GM18951 (cell line): ENCODE measurements at regions not wholly inside any gene's neighbourhood (a gene's known extent, or its start where the extent isn't known, plus 50 kb on each side); places are given as distances from the start of the nearest gene placed in this dataset.

Source experiments
- POLR2A ChIP-seq: IDR thresholded peaks from 4 replicates; pipeline ENCODE4 v1.6.1; 2011; ENCODE audit warnings: mild to moderate bottlenecking; ENCODE audit not compliant: insufficient read length, insufficient read depth; ENCODE audit errors: extremely low read depth
- in situ Hi-C: fragments of 300-500 bp; cut with MboI; formaldehyde crosslinking; loops from one replicate; pipeline ENCODE4 v1.12.0; 2022; ENCODE audit warnings: low sequenced_read_pairs, mixed read lengths, inconsistent platforms; ENCODE audit not compliant: unreplicated experiment

GRCh38 chr15:66953523-66954229, 111.7 kb upstream of the SMAD3 start:
- TF ChIP-seq POLR2A, result no peak
- in situ Hi-C loops, result loop anchor here (10.0 kb wide), 1 partner anchor 341 kb away; no protein-coding TSS in a partner anchor

DNA sequence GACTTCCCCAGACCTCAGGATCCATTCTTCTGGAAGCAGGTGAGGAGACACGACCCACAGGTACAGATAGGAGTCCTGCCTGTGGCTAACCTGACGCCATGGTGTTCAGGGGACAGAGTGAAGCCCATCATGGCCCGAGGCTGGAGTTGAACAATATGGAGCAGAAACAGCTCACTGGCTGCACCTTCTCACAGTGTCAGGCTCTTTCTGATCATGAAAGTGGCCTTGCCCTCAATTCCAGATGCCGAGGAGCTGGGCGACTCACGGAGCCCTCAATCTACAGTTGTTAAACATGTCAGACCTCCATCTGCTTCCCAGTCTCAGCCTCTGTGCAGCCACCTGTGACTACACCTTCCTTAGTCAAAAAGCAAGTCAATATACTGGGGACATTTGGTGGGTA, 110.8 kb upstream of the SMAD3 start:
- in situ Hi-C loops, result loop anchor here (10.0 kb wide), 1 partner anchor 340 kb away; no protein-coding TSS in a partner anchor
- TF ChIP-seq POLR2A, result no peak

GRCh38 chr15:66955001-66955516, 110.3 kb upstream of the SMAD3 start:
- TF ChIP-seq POLR2A, result no peak
- in situ Hi-C loops, result loop anchor here (10.0 kb wide), 1 partner anchor 340 kb away; no protein-coding TSS in a partner anchor

DNA sequence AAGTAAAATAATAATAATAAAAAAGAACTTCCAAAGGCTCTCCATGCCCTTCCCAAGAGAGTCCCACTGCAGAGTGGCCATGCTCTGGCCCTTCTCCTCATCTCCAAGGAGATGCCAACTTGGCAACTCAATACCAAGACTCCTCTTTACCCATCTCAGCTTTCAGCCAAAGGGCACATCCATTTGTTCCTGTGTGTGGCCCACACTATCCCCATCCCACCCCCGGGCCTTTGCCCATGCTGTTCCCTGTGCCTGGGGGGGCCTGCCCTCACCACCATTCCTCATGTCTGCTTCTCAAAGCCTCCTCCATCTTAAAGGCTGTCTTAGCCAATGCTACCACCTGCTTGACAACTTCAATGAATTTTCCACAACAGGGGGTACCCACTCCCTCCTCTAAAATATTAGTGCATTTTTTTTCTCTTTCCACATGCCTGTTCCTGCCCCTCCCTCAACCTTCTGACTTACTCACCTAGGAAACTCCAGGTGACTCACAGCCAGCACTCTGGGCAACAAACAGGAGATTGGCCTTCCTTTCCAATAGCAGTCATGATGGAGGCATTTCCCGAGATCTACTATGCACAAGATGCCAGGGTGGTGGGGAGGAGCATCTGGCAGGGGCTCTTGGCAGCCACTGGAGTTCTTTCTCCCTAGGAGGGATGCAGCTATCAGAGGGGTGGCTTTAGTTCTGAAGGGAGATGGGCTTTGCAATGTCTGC, 109.4 kb upstream of the SMAD3 start:
- in situ Hi-C loops, result loop anchor here (10.0 kb wide), 1 partner anchor 339 kb away; no protein-coding TSS in a partner anchor
- no peak for TF ChIP-seq POLR2A

GRCh38 chr15:66956672-66957430, 108.6 kb upstream of the SMAD3 start:
- TF ChIP-seq POLR2A, result no peak
- in situ Hi-C loops, result loop anchor here (10.0 kb wide), 1 partner anchor 338 kb away; no protein-coding TSS in a partner anchor

GRCh38 chr15:66957431-66957720, 108.0 kb upstream of the SMAD3 start:
- no peak for TF ChIP-seq POLR2A
- in situ Hi-C loops, result loop anchor here (10.0 kb wide), 1 partner anchor 337 kb away; no protein-coding TSS in a partner anchor

DNA sequence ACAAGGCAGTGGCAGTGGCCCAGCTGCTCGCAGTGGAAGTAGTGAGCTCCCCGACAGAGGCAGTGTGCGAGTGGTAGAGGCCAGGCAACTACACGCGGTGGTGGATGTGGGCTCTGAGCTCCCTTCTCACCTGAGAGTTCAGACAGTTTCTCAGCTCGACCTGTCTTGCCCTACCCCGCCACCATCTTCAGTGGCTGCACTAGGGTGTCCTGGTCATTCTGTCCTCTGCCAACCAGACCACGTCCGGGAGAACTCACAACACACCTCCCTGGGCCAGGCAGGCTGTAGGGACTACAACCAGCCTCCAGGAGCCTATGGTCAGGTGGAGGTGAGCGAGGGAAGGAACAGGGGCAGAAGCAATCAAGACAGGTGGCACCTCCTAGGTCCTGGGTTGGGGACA, 106.3 kb upstream of the SMAD3 start:
- TF ChIP-seq POLR2A, result no peak
- in situ Hi-C loops, result loop anchor here (10.0 kb wide), 1 partner anchor 336 kb away; no protein-coding TSS in a partner anchor

GRCh38 chr15:66959875-66960274, 105.5 kb upstream of the SMAD3 start:
- in situ Hi-C loops, result loop anchor here (10.0 kb wide), 1 partner anchor 335 kb away; no protein-coding TSS in a partner anchor
- TF ChIP-seq POLR2A, result no peak

GRCh38 chr15:66960519-66960918, 104.9 kb upstream of the SMAD3 start:
- no peak for TF ChIP-seq POLR2A
- in situ Hi-C loops, result no loop called here

- no peak for TF ChIP-seq POLR2A
- in situ Hi-C loops, result no loop called here
Observed at GRCh38 chr15:66961407-66961884, 104.0 kb upstream of the SMAD3 start.

GRCh38 chr15:66961901-66962300, 103.5 kb upstream of the SMAD3 start:
- no peak for TF ChIP-seq POLR2A
- in situ Hi-C loops, result no loop called here

GRCh38 chr15:66962522-66962921, 102.9 kb upstream of the SMAD3 start:
- in situ Hi-C loops, result no loop called here
- TF ChIP-seq POLR2A, result no peak

DNA sequence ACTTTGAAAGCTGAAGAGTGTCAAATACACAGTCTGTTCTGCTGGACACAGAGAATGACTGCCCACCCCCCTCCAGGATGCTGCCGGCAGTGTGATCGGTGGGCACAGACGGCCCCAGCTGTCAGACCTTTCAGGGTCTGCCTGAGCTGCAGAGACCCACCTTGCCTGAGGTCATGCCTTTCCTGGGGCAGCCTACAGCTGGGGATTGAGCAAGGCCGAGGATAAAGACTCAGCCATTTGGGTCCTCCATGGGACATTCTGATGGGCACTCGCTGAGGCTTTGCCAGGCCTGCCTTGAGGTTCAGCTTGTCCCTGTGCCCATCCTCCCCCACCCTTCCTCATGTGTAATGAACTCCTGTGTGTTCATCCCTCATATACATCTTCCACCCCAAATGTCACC, 102.3 kb upstream of the SMAD3 start:
- TF ChIP-seq POLR2A, result no peak
- in situ Hi-C loops, result no loop called here
